ENCODE measurements at regions not wholly inside any gene's neighbourhood (a gene's known extent, or its start where the extent isn't known, plus 50 kb on each side); places are given as distances from the start of the nearest gene placed in this dataset.
"Not testable (repeated sequence)": the region's sequence is repeated elsewhere in the genome, so short reads cannot be mapped to it uniquely, and the experiment has no call there.

GRCh38 chr2:62627667-62628066 is 77.8 kb upstream of the EHBP1 start:
- ChIA-PET POLR2A (no interaction called here), CTCF (no interaction called here)
- peaks cover 2% of the 10 kb centered on the region for H3K9me3 ChIP-seq (ENCODE audit: control insufficient read depth, insufficient read depth, low read length)
- no peak overlapping the region for H3K27ac ChIP-seq (ENCODE audit: low read depth, low read length)
- no peak for DNase-seq (ENCODE audit: low read depth, low spot score)
- no peak for TF ChIP-seq CTCF (IDR thresholded peaks at IDR 0.05; ENCODE audit: low read depth, low read length)
- H3K27me3 ChIP-seq (ENCODE audit: control insufficient read depth, insufficient read depth, low read length), result no peaks in the 10 kb centered on the region
- H3K4me3 ChIP-seq (ENCODE audit: low read depth, low read length), result no peak overlapping the region

- no peak overlapping the region for H3K27ac ChIP-seq (ENCODE audit: low read depth, low read length)
- H3K27me3 ChIP-seq (ENCODE audit: control insufficient read depth, insufficient read depth, low read length), result no peaks in the 10 kb centered on the region
- H3K9me3 ChIP-seq (ENCODE audit: control insufficient read depth, insufficient read depth, low read length), result 0 out of 2 replicates have a peak, but pooled peaks cover 3% of the 10 kb centered on the region
- ChIA-PET POLR2A (no interaction called here), CTCF (interaction anchor here (0.6 kb wide), 1 partner anchor 12 kb away, joined by 3 read pairs; no protein-coding TSS in a partner anchor)
- no peak for TF ChIP-seq CTCF (IDR thresholded peaks at IDR 0.05; ENCODE audit: low read depth, low read length)
- no peak for DNase-seq (ENCODE audit: low read depth, low spot score)
- no peak overlapping the region for H3K4me3 ChIP-seq (ENCODE audit: low read depth, low read length)
Measured at GRCh38 chr2:62624855-62625254, 80.7 kb upstream of the EHBP1 start.

GRCh38 chr2:62616486-62616885 is 89.0 kb upstream of the EHBP1 start:
- POLR2A ChIA-PET; H3K4me3 ChIP-seq (ENCODE audit: low read depth, low read length); DNase-seq (ENCODE audit: low read depth, low spot score); H3K27ac ChIP-seq (ENCODE audit: low read depth, low read length); H3K27me3 ChIP-seq (ENCODE audit: control insufficient read depth, insufficient read depth, low read length); H3K9me3 ChIP-seq (ENCODE audit: control insufficient read depth, insufficient read depth, low read length); CTCF ChIA-PET: not testable (repeated sequence)

GRCh38 chr2:62611854-62612253 is 93.7 kb upstream of the EHBP1 start:
- Histone ChIP-seq H3K9me3 (ENCODE audit: control insufficient read depth, insufficient read depth, low read length) (no peaks in the 10 kb centered on the region), H3K27me3 (ENCODE audit: control insufficient read depth, insufficient read depth, low read length) (no peaks in the 10 kb centered on the region), H3K4me3 (ENCODE audit: low read depth, low read length) (no peak overlapping the region), H3K27ac (ENCODE audit: low read depth, low read length) (no peak overlapping the region)
- no peak for TF ChIP-seq CTCF (IDR thresholded peaks at IDR 0.05; ENCODE audit: low read depth, low read length)
- no peak for DNase-seq (ENCODE audit: low read depth, low spot score)
- ChIA-PET POLR2A (no interaction called here), CTCF (interaction anchor here (0.9 kb wide), 1 partner anchor 155 kb away, joined by 4 read pairs; no protein-coding TSS in a partner anchor)

- POLR2A ChIA-PET, result not testable (repeated sequence)
Measured at GRCh38 chr2:62605471-62605870, 99.5 kb upstream of the TMEM17 start.

GRCh38 chr2:62604336-62604735 is 98.3 kb upstream of the TMEM17 start:
- DNase-seq (ENCODE audit: low read depth, low spot score), result no peak
- H3K27me3 ChIP-seq (ENCODE audit: control insufficient read depth, insufficient read depth, low read length), result no peaks in the 10 kb centered on the region
- CTCF ChIA-PET, result no interaction called here
- POLR2A ChIA-PET, result no interaction called here
- no peak overlapping the region for H3K4me3 ChIP-seq (ENCODE audit: low read depth, low read length)
- peaks cover 8% of the 10 kb centered on the region for H3K9me3 ChIP-seq (ENCODE audit: control insufficient read depth, insufficient read depth, low read length)
- TF ChIP-seq CTCF (IDR thresholded peaks at IDR 0.05; ENCODE audit: low read depth, low read length), result no peak
- no peak overlapping the region for H3K27ac ChIP-seq (ENCODE audit: low read depth, low read length)

More at GRCh38 chr2:62605471-62605870, 99.5 kb upstream of the TMEM17 start:
- H3K27me3 ChIP-seq (ENCODE audit: control insufficient read depth, insufficient read depth, low read length); H3K27ac ChIP-seq (ENCODE audit: low read depth, low read length); DNase-seq (ENCODE audit: low read depth, low spot score); CTCF ChIA-PET; H3K4me3 ChIP-seq (ENCODE audit: low read depth, low read length); H3K9me3 ChIP-seq (ENCODE audit: control insufficient read depth, insufficient read depth, low read length): not testable (repeated sequence)
